ENCODE measurements at regions not wholly inside any gene's neighbourhood (a gene's known extent, or its start where the extent isn't known, plus 50 kb on each side); places are given as distances from the start of the nearest gene placed in this dataset.

DNA sequence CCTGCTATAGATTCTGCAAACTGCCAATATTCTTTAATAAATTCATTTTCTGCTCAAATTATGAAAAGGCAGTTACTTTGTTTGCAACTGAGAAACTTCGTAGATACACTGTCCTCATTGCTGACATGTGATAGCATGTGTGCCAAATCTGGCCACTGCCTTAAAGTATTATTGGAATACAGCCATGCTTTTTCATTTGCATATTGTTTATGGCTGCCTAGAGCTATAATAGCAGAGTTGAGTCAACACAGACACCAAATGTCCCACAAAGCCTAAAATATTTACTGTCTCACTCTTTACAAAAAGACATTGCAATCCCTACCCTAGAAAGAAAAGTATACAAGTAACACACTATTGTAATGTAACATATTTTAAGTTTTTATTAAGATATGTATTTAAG is 647.4 kb downstream of the XPNPEP1 start:
- Histone ChIP-seq H3K4me3 (ENCODE audit: low read depth, low read length) (no peak overlapping the region), H3K9me3 (ENCODE audit: control insufficient read depth, insufficient read depth, low read depth, low read length) (no peaks in the 10 kb centered on the region), H3K27ac (ENCODE audit: extremely low read depth, low read depth, low read length) (no peak overlapping the region), H3K36me3 (ENCODE audit: control insufficient read depth in 2 of 2, insufficient read depth in 1 of 2, low read length in 2 of 2) (no peaks in the 10 kb centered on the region), H3K4me1 (ENCODE audit: control insufficient read depth, insufficient read depth, low read length) (no peaks in the 10 kb centered on the region)
- TF ChIP-seq ZBTB7A (tag by site-specific recombination; IDR thresholded peaks at IDR 0.05; ENCODE audit: low read depth) (no peak), HOXD13 (CRISPR knock-in tag; IDR thresholded peaks at IDR 0.05; ENCODE audit: borderline replicate concordance) (no peak)
- TF ChIP-seq, protein P1, sequence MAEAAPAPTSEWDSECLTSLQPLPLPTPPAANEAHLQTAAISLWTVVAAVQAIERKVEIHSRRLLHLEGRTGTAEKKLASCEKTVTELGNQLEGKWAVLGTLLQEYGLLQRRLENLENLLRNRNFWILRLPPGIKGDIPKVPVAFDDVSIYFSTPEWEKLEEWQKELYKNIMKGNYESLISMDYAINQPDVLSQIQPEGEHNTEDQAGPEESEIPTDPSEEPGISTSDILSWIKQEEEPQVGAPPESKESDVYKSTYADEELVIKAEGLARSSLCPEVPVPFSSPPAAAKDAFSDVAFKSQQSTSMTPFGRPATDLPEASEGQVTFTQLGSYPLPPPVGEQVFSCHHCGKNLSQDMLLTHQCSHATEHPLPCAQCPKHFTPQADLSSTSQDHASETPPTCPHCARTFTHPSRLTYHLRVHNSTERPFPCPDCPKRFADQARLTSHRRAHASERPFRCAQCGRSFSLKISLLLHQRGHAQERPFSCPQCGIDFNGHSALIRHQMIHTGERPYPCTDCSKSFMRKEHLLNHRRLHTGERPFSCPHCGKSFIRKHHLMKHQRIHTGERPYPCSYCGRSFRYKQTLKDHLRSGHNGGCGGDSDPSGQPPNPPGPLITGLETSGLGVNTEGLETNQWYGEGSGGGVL (tag by site-specific recombination; IDR thresholded peaks at IDR 0.05), result no peak
- POLR2A ChIA-PET, result no interaction called here
- CTCF ChIA-PET, result no interaction called here

GRCh38 chr10:109274681-109275080 is 648.6 kb downstream of the XPNPEP1 start:
- ChIA-PET POLR2A (no interaction called here), CTCF (no interaction called here)
- TF ChIP-seq GFI1B (tag by site-specific recombination; IDR thresholded peaks at IDR 0.05), result no peak
- no peak for TF ChIP-seq ZNF488 (tag by site-specific recombination; IDR thresholded peaks at IDR 0.05)
- no peak for TF ChIP-seq ZNF37A (tag by site-specific recombination; IDR thresholded peaks at IDR 0.05)
- TF ChIP-seq, protein P2, sequence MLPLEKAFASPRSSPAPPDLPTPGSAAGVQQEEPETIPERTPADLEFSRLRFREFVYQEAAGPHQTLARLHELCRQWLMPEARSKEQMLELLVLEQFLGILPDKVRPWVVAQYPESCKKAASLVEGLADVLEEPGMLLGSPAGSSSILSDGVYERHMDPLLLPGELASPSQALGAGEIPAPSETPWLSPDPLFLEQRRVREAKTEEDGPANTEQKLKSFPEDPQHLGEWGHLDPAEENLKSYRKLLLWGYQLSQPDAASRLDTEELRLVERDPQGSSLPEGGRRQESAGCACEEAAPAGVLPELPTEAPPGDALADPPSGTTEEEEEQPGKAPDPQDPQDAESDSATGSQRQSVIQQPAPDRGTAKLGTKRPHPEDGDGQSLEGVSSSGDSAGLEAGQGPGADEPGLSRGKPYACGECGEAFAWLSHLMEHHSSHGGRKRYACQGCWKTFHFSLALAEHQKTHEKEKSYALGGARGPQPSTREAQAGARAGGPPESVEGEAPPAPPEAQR (tag by site-specific recombination; IDR thresholded peaks at IDR 0.05), result no peak
- TF ChIP-seq ZNF473 (tag by site-specific recombination; IDR thresholded peaks at IDR 0.05), result no peak
- Histone ChIP-seq H3K27ac (ENCODE audit: extremely low read depth, low read depth, low read length) (no peak overlapping the region), H3K36me3 (ENCODE audit: control insufficient read depth in 2 of 2, insufficient read depth in 1 of 2, low read length in 2 of 2) (no peaks in the 10 kb centered on the region), H3K4me1 (ENCODE audit: control insufficient read depth, insufficient read depth, low read length) (no peaks in the 10 kb centered on the region), H3K4me3 (ENCODE audit: low read depth, low read length) (no peak overlapping the region), H3K9me3 (ENCODE audit: control insufficient read depth, insufficient read depth, low read depth, low read length) (no peaks in the 10 kb centered on the region)

DNA sequence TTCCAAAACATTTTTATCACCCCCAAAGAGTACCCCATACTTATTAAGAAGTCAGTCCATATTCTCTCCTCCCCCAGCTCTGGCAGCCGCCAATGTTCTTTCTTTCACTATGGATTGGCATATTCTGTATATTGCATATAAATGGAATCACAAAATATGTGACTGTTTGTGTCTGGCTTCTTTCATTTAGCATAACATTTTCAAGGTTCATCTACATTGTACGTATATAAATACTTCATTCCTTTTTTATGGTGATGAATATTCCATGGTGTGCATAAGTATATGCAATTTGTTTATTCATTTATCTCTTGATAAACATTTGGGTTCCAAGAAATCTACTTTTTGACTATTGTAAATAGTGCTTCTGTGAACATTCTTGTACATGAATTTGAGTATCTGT is 653.1 kb downstream of the XPNPEP1 start:
- Histone ChIP-seq H3K36me3 (ENCODE audit: control insufficient read depth in 2 of 2, insufficient read depth in 1 of 2, low read length in 2 of 2) (no peaks in the 10 kb centered on the region), H3K9me3 (ENCODE audit: control insufficient read depth, insufficient read depth, low read depth, low read length) (no peaks in the 10 kb centered on the region), H3K4me1 (ENCODE audit: control insufficient read depth, insufficient read depth, low read length) (no peaks in the 10 kb centered on the region), H3K4me3 (ENCODE audit: low read depth, low read length) (no peak overlapping the region), H3K27ac (ENCODE audit: extremely low read depth, low read depth, low read length) (no peak overlapping the region)
- ChIA-PET POLR2A (no interaction called here), CTCF (no interaction called here)
- TF ChIP-seq ZNF335 (tag by site-specific recombination; conservative IDR thresholded peaks at IDR 0.05), result no peak
- no peak for TF ChIP-seq ZNF138 (tag by site-specific recombination; IDR thresholded peaks at IDR 0.05; ENCODE audit: borderline replicate concordance)
- TF ChIP-seq ZNF132 (tag by site-specific recombination; IDR thresholded peaks at IDR 0.05; ENCODE audit: borderline replicate concordance), result no peak
- TF ChIP-seq HOXD13 (CRISPR knock-in tag; IDR thresholded peaks at IDR 0.05; ENCODE audit: borderline replicate concordance), result no peak
- TF ChIP-seq ZNF48 (tag by site-specific recombination; IDR thresholded peaks at IDR 0.05), result no peak
- no peak for TF ChIP-seq TSHZ1 (tag by site-specific recombination; IDR thresholded peaks at IDR 0.05; ENCODE audit: borderline replicate concordance)
- TF ChIP-seq TCF7L2 (IDR thresholded peaks at IDR 0.05; ENCODE audit: borderline replicate concordance, low read depth, low read length), result no peak
